ENCODE measurements at regions not wholly inside any gene's neighbourhood (a gene's known extent, or its start where the extent isn't known, plus 50 kb on each side); places are given as distances from the start of the nearest gene placed in this dataset. TPM values are rescaled to one million over a fixed set of nuclear protein-coding genes. Genes with fewer than 3 reads are reported as not detected.
A peak's percentile ranks its signal among the peaks of the same experiment; 100 is the strongest.

GRCh38 chr14:99117671-99118045 lies 154.3 kb downstream of the BCL11B start:
- WGBS, 2 donors = 72 to 75% methylated on average over 9 to 11 of the region's 11 CpGs
- H3K4me1 ChIP-seq = peaks cover 0 to 7% of the 10 kb centered on the region in 2 donors
- DNase-seq = no peak
- no peak for TF ChIP-seq CTCF (IDR thresholded peaks at IDR 0.05)
- TF ChIP-seq POLR2A (IDR thresholded peaks at IDR 0.05) = no peak
- H3K27me3 ChIP-seq = no peaks in the 10 kb centered on the region
- no peak overlapping the region for H3K4me3 ChIP-seq (replicated peaks in 1 of 3)
- intact Hi-C loops (cut with DNase I) = no loop called here
- H3K9me3 ChIP-seq = no peaks in the 10 kb centered on the region
- no peak overlapping the region for H3K27ac ChIP-seq
- no peaks in the 10 kb centered on the region for H3K36me3 ChIP-seq

- no peak overlapping the region for H3K4me3 ChIP-seq (replicated peaks in 1 of 3)
- H3K9me3 ChIP-seq = no peaks in the 10 kb centered on the region
- peaks cover 0 to 7% of the 10 kb centered on the region in 2 donors for H3K4me1 ChIP-seq
- WGBS, 2 donors = 23 to 25% methylated on average over 39 to 45 of the region's 53 CpGs
- DNase-seq = no peak
- no peak overlapping the region for H3K27ac ChIP-seq
- H3K27me3 ChIP-seq = no peaks in the 10 kb centered on the region
- H3K36me3 ChIP-seq = no peaks in the 10 kb centered on the region
- intact Hi-C loops (cut with DNase I) = no loop called here
- TF ChIP-seq CTCF (IDR thresholded peaks at IDR 0.05) = peak in 1 of 6 experiments; percentile 6
- TF ChIP-seq POLR2A (IDR thresholded peaks at IDR 0.05) = no peak
Measured at GRCh38 chr14:99118046-99118721, 153.8 kb downstream of the BCL11B start.

GRCh38 chr14:99118946-99119345 lies 153.1 kb downstream of the BCL11B start:
- Histone ChIP-seq H3K27ac (no peak overlapping the region), H3K36me3 (no peaks in the 10 kb centered on the region), H3K9me3 (no peaks in the 10 kb centered on the region), H3K4me3 (replicated peaks in 1 of 3) (no peak overlapping the region), H3K27me3 (no peaks in the 10 kb centered on the region), H3K4me1 (peaks cover 0 to 7% of the 10 kb centered on the region in 2 donors)
- intact Hi-C loops (cut with DNase I) = no loop called here
- TF ChIP-seq CTCF (IDR thresholded peaks at IDR 0.05) (no peak), POLR2A (IDR thresholded peaks at IDR 0.05) (no peak)
- DNase-seq = no peak
- 73 to 80% methylated on average over 13 of the region's 13 CpGs for WGBS, 2 donors

Small RNA genes lying in the stretch of these regions (small RNA-seq; reads per million reads assigned to genes)
- gene AL162151.2 = not detected
- not detected for gene RN7SL714P
